ENCODE measurements at regions not wholly inside any gene's neighbourhood (a gene's known extent, or its start where the extent isn't known, plus 50 kb on each side); places are given as distances from the start of the nearest gene placed in this dataset.
"Not testable (repeated sequence)": the region's sequence is repeated elsewhere in the genome, so short reads cannot be mapped to it uniquely, and the experiment has no call there.

GRCh38 chr22:33986167-33986771, 66.0 kb upstream of the LARGE1 start:
- no peak for TF ChIP-seq CTCF (conservative IDR thresholded peaks at IDR 0.05; ENCODE audit: control insufficient read depth, insufficient read depth, low read depth, low read length)
- H3K4me3 ChIP-seq (ENCODE audit: control insufficient read depth, low read depth, low read length): no peak overlapping the region
- DNase-seq (ENCODE audit: low read depth): no peak

- no peak for TF ChIP-seq CTCF (conservative IDR thresholded peaks at IDR 0.05; ENCODE audit: control insufficient read depth, insufficient read depth, low read depth, low read length)
- DNase-seq (ENCODE audit: low read depth): no peak
- no peak overlapping the region for H3K4me3 ChIP-seq (ENCODE audit: control insufficient read depth, low read depth, low read length)
Measured at GRCh38 chr22:33986954-33987353, 66.7 kb upstream of the LARGE1 start.

GRCh38 chr22:33989263-33989662, 69.0 kb upstream of the LARGE1 start:
- H3K4me3 ChIP-seq (ENCODE audit: control insufficient read depth, low read depth, low read length); DNase-seq (ENCODE audit: low read depth): not testable (repeated sequence)

GRCh38 chr22:33991620-33992019, 71.3 kb upstream of the LARGE1 start:
- DNase-seq (ENCODE audit: low read depth): no peak
- no peak overlapping the region for H3K4me3 ChIP-seq (ENCODE audit: control insufficient read depth, low read depth, low read length)
- TF ChIP-seq CTCF (conservative IDR thresholded peaks at IDR 0.05; ENCODE audit: control insufficient read depth, insufficient read depth, low read depth, low read length): no peak

- H3K4me3 ChIP-seq (ENCODE audit: control insufficient read depth, low read depth, low read length): no peak overlapping the region
- DNase-seq (ENCODE audit: low read depth): no peak
- TF ChIP-seq CTCF (conservative IDR thresholded peaks at IDR 0.05; ENCODE audit: control insufficient read depth, insufficient read depth, low read depth, low read length): no peak
Measured at GRCh38 chr22:33996824-33997223, 76.5 kb upstream of the LARGE1 start.

GRCh38 chr22:34000879-34001526, 80.7 kb upstream of the LARGE1 start:
- DNase-seq (ENCODE audit: low read depth): no peak
- TF ChIP-seq CTCF (conservative IDR thresholded peaks at IDR 0.05; ENCODE audit: control insufficient read depth, insufficient read depth, low read depth, low read length): no peak
- no peak overlapping the region for H3K4me3 ChIP-seq (ENCODE audit: control insufficient read depth, low read depth, low read length)

GRCh38 chr22:34001701-34002466, 81.6 kb upstream of the LARGE1 start:
- DNase-seq (ENCODE audit: low read depth): no peak
- no peak for TF ChIP-seq CTCF (conservative IDR thresholded peaks at IDR 0.05; ENCODE audit: control insufficient read depth, insufficient read depth, low read depth, low read length)
- no peak overlapping the region for H3K4me3 ChIP-seq (ENCODE audit: control insufficient read depth, low read depth, low read length)
